ENCODE measurements at regions not wholly inside any gene's neighbourhood (a gene's known extent, or its start where the extent isn't known, plus 50 kb on each side); places are given as distances from the start of the nearest gene placed in this dataset.

GRCh38 chr4:12414181-12414812, 985.6 kb upstream of the HS3ST1 start:
- intact Hi-C loops (cut with DNase I): no loop called here

GRCh38 chr4:12411072-12411471, 982.4 kb upstream of the HS3ST1 start:
- Histone ChIP-seq H3K4me3 (no peak overlapping the region), H3K4me1 (no peaks in the 10 kb centered on the region), H3K36me3 (no peaks in the 10 kb centered on the region), H3K27me3 (no peaks in the 10 kb centered on the region), H3K27ac (no peak overlapping the region), H3K9me3 (no peaks in the 10 kb centered on the region)
- TF ChIP-seq CTCF (IDR thresholded peaks at IDR 0.05): no peak
- WGBS, 2 donors: 57 to 75% methylated on average over 4 of the region's 4 CpGs
- intact Hi-C loops (cut with DNase I): no loop called here
- FAIRE-seq (no peak), ATAC-seq (no peak), DNase-seq (no peak)

More at GRCh38 chr4:12414181-12414812, 985.6 kb upstream of the HS3ST1 start:
- DNase-seq: no peak
- 63 to 81% methylated on average over 4 of the region's 4 CpGs for WGBS, 2 donors
- Histone ChIP-seq H3K4me1 (no peaks in the 10 kb centered on the region), H3K4me3 (no peak overlapping the region), H3K27ac (no peak overlapping the region), H3K9me3 (no peaks in the 10 kb centered on the region), H3K36me3 (no peaks in the 10 kb centered on the region), H3K27me3 (no peaks in the 10 kb centered on the region)
- no peak for FAIRE-seq
- TF ChIP-seq CTCF (IDR thresholded peaks at IDR 0.05): no peak
- ATAC-seq: no peak

GRCh38 chr4:12409507-12410190, 981.0 kb upstream of the HS3ST1 start:
- Histone ChIP-seq H3K4me1 (no peaks in the 10 kb centered on the region), H3K36me3 (no peaks in the 10 kb centered on the region), H3K9me3 (no peaks in the 10 kb centered on the region), H3K27me3 (no peaks in the 10 kb centered on the region), H3K4me3 (no peak overlapping the region), H3K27ac (no peak overlapping the region)
- WGBS, 2 donors: 44 to 58% methylated on average over 4 of the region's 4 CpGs
- ATAC-seq (peak in 1 of 4 donors; percentile 40), FAIRE-seq (no peak), DNase-seq (no peak)
- intact Hi-C loops (cut with DNase I): no loop called here
- TF ChIP-seq CTCF (IDR thresholded peaks at IDR 0.05): no peak

- Histone ChIP-seq H3K27me3 (no peaks in the 10 kb centered on the region), H3K4me1 (no peaks in the 10 kb centered on the region), H3K9me3 (no peaks in the 10 kb centered on the region), H3K36me3 (no peaks in the 10 kb centered on the region), H3K4me3 (no peak overlapping the region), H3K27ac (no peak overlapping the region)
- WGBS, 2 donors: 64 to 96% methylated on average over 1 of the region's 1 CpG
- FAIRE-seq (no peak), ATAC-seq (no peak), DNase-seq (no peak)
- intact Hi-C loops (cut with DNase I): no loop called here
- no peak for TF ChIP-seq CTCF (IDR thresholded peaks at IDR 0.05)
Observed at GRCh38 chr4:12408364-12408763, 979.7 kb upstream of the HS3ST1 start.

- Histone ChIP-seq H3K27me3 (no peaks in the 10 kb centered on the region), H3K4me3 (no peak overlapping the region), H3K27ac (no peak overlapping the region), H3K36me3 (no peaks in the 10 kb centered on the region), H3K9me3 (no peaks in the 10 kb centered on the region), H3K4me1 (no peaks in the 10 kb centered on the region)
- 48 to 72% methylated on average over 2 of the region's 2 CpGs for WGBS, 2 donors
- FAIRE-seq (no peak), DNase-seq (no peak), ATAC-seq (no peak)
- intact Hi-C loops (cut with DNase I): no loop called here
- no peak for TF ChIP-seq CTCF (IDR thresholded peaks at IDR 0.05)
Observed at GRCh38 chr4:12403175-12403574, 974.5 kb upstream of the HS3ST1 start.

Data from pancreas (tissue), 10 donors.